SK-N-SH (cell line): ENCODE measurements at regions not wholly inside any gene's neighbourhood (a gene's known extent, or its start where the extent isn't known, plus 50 kb on each side); places are given as distances from the start of the nearest gene placed in this dataset.

Experiments used
- CTCF ChIA-PET: fragments of 300-600, 350-600 bp; formaldehyde crosslinking; extraction: SDS; loops from one replicate; lab custom pipeline; 2021; lab: Yijun Ruan, JAX
- POLR2A ChIA-PET: fragments of 350-600 bp; sonication (Branson Sonifier 250); formaldehyde crosslinking; extraction: SDS; loops from one replicate; lab custom pipeline; 2020; ENCODE audit warnings: antibody characterized with exemption, inconsistent platforms; lab: Yijun Ruan, JAX
- DNase-seq: peaks from one replicate; pipeline ENCODE4 v3.0.0; 2012
- H2AFZ ChIP-seq: fragments of 200-600 bp; sonication (generic); 2 replicates; pipeline ENCODE4 v1.8.1; 2016; ENCODE audit warnings: antibody characterized with exemption, mild to moderate bottlenecking, low read depth
- H3F3A ChIP-seq: fragments of 200-600 bp; sonication (generic); replicated peaks from 2 replicates; pipeline ENCODE3; 2016; ENCODE audit warnings: antibody characterized with exemption, mild to moderate bottlenecking; ENCODE audit not compliant: insufficient read depth
- H3K27ac ChIP-seq, 2 experiments: fragments of 200-500 bp in 1 of 2; fragments of 200-600 bp in 1 of 2; sonication (Bioruptor generic) in 1 of 2; sonication (generic), shearing (Covaris generic) in 1 of 2; 2 replicates each; pipeline versions ENCODE4 v1.5.1 to v1.6.1; 2014 to 2016; ENCODE audit warnings: low read depth in 2 of 2, inconsistent platforms in 1 of 2, low read length in 1 of 2, mild to moderate bottlenecking in 1 of 2, mixed read lengths in 1 of 2
- H3K27me3 ChIP-seq: fragments of 200-600 bp; sonication (generic), shearing (Covaris generic); 2 replicates; pipeline ENCODE4 v1.6.1; 2016; ENCODE audit warnings: mixed run types; ENCODE audit not compliant: insufficient read depth
- H3K36me3 ChIP-seq, 2 experiments: fragments of 200-500 bp in 1 of 2; fragments of 200-600 bp in 1 of 2; sonication (Bioruptor generic) in 1 of 2; sonication (generic) in 1 of 2; replicated peaks in 1 of 2; 2 replicates each; pipeline versions ENCODE3 to v1.5.1; 2014 to 2016; ENCODE audit warnings: low read length in 1 of 2, mild to moderate bottlenecking in 1 of 2; ENCODE audit not compliant: insufficient read depth in 2 of 2, control insufficient read depth in 1 of 2
- H3K4me1 ChIP-seq, 2 experiments: fragments of 200-500 bp in 1 of 2; fragments of 200-600 bp in 1 of 2; sonication (Bioruptor generic) in 1 of 2; sonication (generic), shearing (Covaris generic) in 1 of 2; 2 replicates each; pipeline versions ENCODE4 v1.5.1 to v1.6.1; 2014 to 2016; ENCODE audit warnings: low read depth in 1 of 2, low read length in 1 of 2, mixed run types in 1 of 2; ENCODE audit not compliant: insufficient read depth in 2 of 2, control insufficient read depth in 1 of 2
- H3K4me2 ChIP-seq: fragments of 200-600 bp; sonication (generic), shearing (Covaris generic); 2 replicates; pipeline ENCODE4 v1.6.1; 2017; ENCODE audit warnings: mixed run types
- H3K4me3 ChIP-seq, 2 experiments: fragments of 200-500 bp in 1 of 2; fragments of 200-600 bp in 1 of 2; sonication (Bioruptor generic) in 1 of 2; sonication (generic), shearing (Covaris generic) in 1 of 2; 2 replicates each; pipeline versions ENCODE4 v1.5.1 to v1.8.1; 2014 to 2016; ENCODE audit warnings: low read depth in 2 of 2, inconsistent platforms in 1 of 2, low read length in 1 of 2, mild to moderate bottlenecking in 1 of 2, mixed read lengths in 1 of 2, moderate library complexity in 1 of 2
- H3K79me2 ChIP-seq: fragments of 200-600 bp; sonication (generic); 2 replicates; pipeline ENCODE4 v1.8.1; 2017; ENCODE audit warnings: mild to moderate bottlenecking; ENCODE audit not compliant: insufficient read depth
- H3K9ac ChIP-seq: fragments of 200-600 bp; sonication (generic); 2 replicates; pipeline ENCODE4 v1.6.1; 2017; ENCODE audit warnings: mixed run types
- H3K9me2 ChIP-seq: fragments of 200-600 bp; sonication (generic); 2 replicates; pipeline ENCODE4 v1.6.1; 2017; ENCODE audit warnings: mixed run types
- H3K9me3 ChIP-seq: fragments of 200-600 bp; sonication (generic); 2 replicates; pipeline ENCODE4 v1.6.1; 2017; ENCODE audit warnings: mixed run types, mild to moderate bottlenecking, moderate library complexity
- H4K20me1 ChIP-seq: fragments of 200-600 bp; sonication (generic); 2 replicates; pipeline ENCODE4 v1.6.1; 2017; ENCODE audit warnings: mild to moderate bottlenecking, mixed run types; ENCODE audit not compliant: insufficient read depth
- CHD2 ChIP-seq: fragments of 150-350 bp; IDR thresholded peaks from 2 replicates; pipeline ENCODE4 v1.6.1; 2018; ENCODE audit warnings: low read length; ENCODE audit not compliant: partially characterized antibody
- ELF1 ChIP-seq: IDR thresholded peaks from 2 replicates; pipeline ENCODE4 v1.4.0; 2012
- EP300 ChIP-seq, 2 experiments: IDR thresholded peaks; 2 replicates each; pipeline versions ENCODE4 v1.4.0 to v1.6.1; 2012; ENCODE audit warnings: borderline replicate concordance in 1 of 2, low read depth in 1 of 2, low read length in 1 of 2
- EZH2phosphoT487 ChIP-seq: fragments of 200-600 bp; sonication (generic); IDR thresholded peaks from 2 replicates; pipeline ENCODE4 v1.6.1; 2017; ENCODE audit warnings: low read depth, mixed run types, mild to moderate bottlenecking, antibody characterized with exemption, moderate library complexity, borderline replicate concordance
- FOSL2 ChIP-seq: IDR thresholded peaks from 2 replicates; pipeline ENCODE4 v1.4.0; 2012; ENCODE audit warnings: low read depth, mild to moderate bottlenecking, moderate library complexity, borderline replicate concordance
- GATA2 ChIP-seq: sonication (generic); formaldehyde crosslinking; IDR thresholded peaks from 2 replicates; pipeline ENCODE4 v1.5.0; 2020; ENCODE audit warnings: mild to moderate bottlenecking, missing genetic modification reagents
- MAX ChIP-seq: IDR thresholded peaks from 2 replicates; pipeline ENCODE4 v1.4.0; 2012; ENCODE audit warnings: low read depth
- MXI1 ChIP-seq: IDR thresholded peaks from 2 replicates; pipeline ENCODE4 v1.6.1; 2012; ENCODE audit warnings: mild to moderate bottlenecking, low read depth, low read length, improper control_type of control experiment
- POLR2AphosphoS5 ChIP-seq: IDR thresholded peaks from 2 replicates; pipeline ENCODE4 v1.6.1; 2012; ENCODE audit warnings: low read depth, low read length
- RCOR1 ChIP-seq: fragments of 150-350 bp; IDR thresholded peaks from 2 replicates; pipeline ENCODE4 v1.6.1; 2017; ENCODE audit warnings: antibody characterized with exemption, low read length
- REST ChIP-seq: IDR thresholded peaks from 2 replicates; pipeline ENCODE4 v1.6.1; 2012; ENCODE audit warnings: mild to moderate bottlenecking, low read depth, low read length, moderate library complexity
- RXRA ChIP-seq: IDR thresholded peaks from 2 replicates; pipeline ENCODE4 v1.4.0; 2012; ENCODE audit warnings: low read depth, mild to moderate bottlenecking, borderline replicate concordance
- SIN3A ChIP-seq: IDR thresholded peaks from 2 replicates; pipeline ENCODE4 v1.6.1; 2012; ENCODE audit warnings: low read depth, mild to moderate bottlenecking, low read length, moderate library complexity, borderline replicate concordance
- SMC3 ChIP-seq: IDR thresholded peaks from 2 replicates; pipeline ENCODE4 v1.6.1; 2012; ENCODE audit warnings: low read depth, low read length, improper control_type of control experiment
- TAF1 ChIP-seq: IDR thresholded peaks from 2 replicates; pipeline ENCODE4 v1.6.1; 2012; ENCODE audit warnings: low read depth, mild to moderate bottlenecking, low read length, moderate library complexity, borderline replicate concordance
- TCF12 ChIP-seq: IDR thresholded peaks from 2 replicates; pipeline ENCODE4 v1.4.0; 2012
- TEAD4 ChIP-seq: IDR thresholded peaks from 2 replicates; pipeline ENCODE4 v1.4.0; 2012; ENCODE audit warnings: mild to moderate bottlenecking, borderline replicate concordance; ENCODE audit not compliant: insufficient read depth
- USF1 ChIP-seq: IDR thresholded peaks from 2 replicates; pipeline ENCODE4 v1.4.0; 2012; ENCODE audit warnings: low read depth, borderline replicate concordance
- WGBS: methylation state at CpG from one replicate; pipeline ENCODE4 v1.1.6; 2017; ENCODE audit warnings: low lambda C conversion rate; 5-methylcytosine and 5-hydroxymethylcytosine counted together

- ChIA-PET CTCF (interaction anchor here (0.7 to 0.8 kb wide), 3 partner anchors 23 to 165 kb away, joined by 3 to 4 read pairs (median 3); no protein-coding TSS in a partner anchor), POLR2A (no interaction called here)
- Histone ChIP-seq H3K27me3 (no peaks in the 10 kb centered on the region), H3K9me3 (no peaks in the 10 kb centered on the region), H3K36me3 (no peaks in the 10 kb centered on the region), H3K4me3 (no peak overlapping the region), H3K4me1 (no peaks in the 10 kb centered on the region), H3K9me2 (no peaks in the 10 kb centered on the region; the same call in 1 of the 2 replicates), H3K4me2 (no peak overlapping the region), H3F3A (no peaks in the 10 kb centered on the region), H2AFZ (no peak overlapping the region), H4K20me1 (no peaks in the 10 kb centered on the region), H3K27ac (no peak overlapping the region), H3K9ac (no peak overlapping the region), H3K79me2 (no peaks in the 10 kb centered on the region)
- WGBS: 76% methylated on average over 1 of the region's 1 CpG
- DNase-seq: no peak
- no peak for TF ChIP-seq SIN3A
- TF ChIP-seq RCOR1: no peak
- no peak for TF ChIP-seq EZH2phosphoT487
- no peak for TF ChIP-seq TAF1
- TF ChIP-seq EP300 (IDR thresholded peaks at IDR 0.05; ENCODE audit: borderline replicate concordance in 1 of 2, low read depth in 1 of 2, low read length in 1 of 2): no peak
- no peak for TF ChIP-seq CHD2
- TF ChIP-seq TEAD4: no peak
- TF ChIP-seq MAX: no peak
- no peak for TF ChIP-seq REST
- no peak for TF ChIP-seq ELF1
- no peak for TF ChIP-seq RXRA
- TF ChIP-seq TCF12: no peak
These were observed 772.2 kb downstream of the TRIB2 start for GRCh38 chr2:13488965-13489364.

- Histone ChIP-seq H3K36me3 (no peaks in the 10 kb centered on the region), H3K9me2 (no peaks in the 10 kb centered on the region; the same call in 1 of the 2 replicates), H3K4me3 (no peak overlapping the region), H3K9me3 (no peaks in the 10 kb centered on the region), H3F3A (no peaks in the 10 kb centered on the region), H3K27me3 (no peaks in the 10 kb centered on the region), H3K4me1 (no peaks in the 10 kb centered on the region), H4K20me1 (no peaks in the 10 kb centered on the region), H3K4me2 (no peak overlapping the region), H2AFZ (no peak overlapping the region), H3K9ac (no peak overlapping the region), H3K27ac (no peak overlapping the region), H3K79me2 (no peaks in the 10 kb centered on the region)
- no peak for DNase-seq
- ChIA-PET CTCF (no interaction called here), POLR2A (no interaction called here)
- WGBS: 30% methylated on average over 1 of the region's 1 CpG
- TF ChIP-seq REST (no peak), MXI1 (no peak), SMC3 (no peak), CHD2 (no peak), GATA2 (CRISPR knock-in tag) (no peak), USF1 (no peak), ELF1 (no peak), POLR2AphosphoS5 (no peak), EP300 (IDR thresholded peaks at IDR 0.05; ENCODE audit: borderline replicate concordance in 1 of 2, low read depth in 1 of 2, low read length in 1 of 2) (no peak), FOSL2 (no peak)
These were observed 775.5 kb downstream of the TRIB2 start for GRCh38 chr2:13492262-13492661.
